Keratinocyte (primary cell): ENCODE measurements at regions not wholly inside any gene's neighbourhood (a gene's known extent, or its start where the extent isn't known, plus 50 kb on each side); places are given as distances from the start of the nearest gene placed in this dataset.

Experiments used
- DNase-seq: peaks from one replicate; pipeline ENCODE4 v3.0.0-alpha.2; 2011; ENCODE audit warnings: low read depth, missing footprints, low spot score
- FAIRE-seq: peaks from 2 replicates; lab custom pipeline; 2011; peaks lifted over from hg19 to GRCh38; lab: Jason Lieb, UNC
- H2AFZ ChIP-seq: 2 replicates; pipeline ENCODE4 v1.6.0; 2012; ENCODE audit warnings: low read length, control low read depth, inconsistent platforms; ENCODE audit not compliant: control insufficient read depth
- H3K27ac ChIP-seq: 2 replicates; pipeline ENCODE4 v1.5.1; 2011; ENCODE audit warnings: low read length; ENCODE audit not compliant: control insufficient read depth, insufficient read depth
- H3K27me3 ChIP-seq: 3 replicates; pipeline ENCODE4 v1.6.0; 2011; ENCODE audit warnings: low read length; ENCODE audit not compliant: control insufficient read depth, insufficient read depth; ENCODE audit errors: extremely low read depth
- H3K36me3 ChIP-seq, 2 experiments: 2 replicates in 1 of 2; 3 replicates in 1 of 2; pipeline ENCODE4 v1.5.1; 2011; ENCODE audit warnings: low read length in 2 of 2, mild to moderate bottlenecking in 1 of 2; ENCODE audit not compliant: control insufficient read depth in 2 of 2, insufficient read depth in 2 of 2; ENCODE audit errors: extremely low read depth in 1 of 2
- H3K4me1 ChIP-seq: 3 replicates; pipeline ENCODE4 v1.5.1; 2011; ENCODE audit warnings: low read length; ENCODE audit not compliant: control insufficient read depth, insufficient read depth; ENCODE audit errors: extremely low read depth
- H3K4me2 ChIP-seq: 3 replicates; pipeline ENCODE4 v1.6.0; 2011; ENCODE audit warnings: low read depth, low read length; ENCODE audit not compliant: control insufficient read depth, insufficient read depth; ENCODE audit errors: extremely low read depth
- H3K4me3 ChIP-seq, 3 experiments: fragments of 200-600 bp in 1 of 3; sonication (generic) in 1 of 3; 2 replicates in 2 of 3; 3 replicates in 1 of 3; pipeline ENCODE4 v1.5.1; 2011 to 2016; ENCODE audit warnings: low read length in 3 of 3, mild to moderate bottlenecking in 3 of 3, control low read depth in 2 of 3, inconsistent platforms in 1 of 3, low read depth in 1 of 3, mixed read lengths in 1 of 3, mixed run types in 1 of 3, moderate library complexity in 1 of 3; ENCODE audit not compliant: control insufficient read depth in 2 of 3, insufficient read depth in 2 of 3; ENCODE audit errors: extremely low read depth in 1 of 3
- H3K79me2 ChIP-seq: 2 replicates; pipeline ENCODE4 v1.6.0; 2012; ENCODE audit warnings: low read length; ENCODE audit not compliant: control insufficient read depth, insufficient read depth
- H3K9ac ChIP-seq: 3 replicates; pipeline ENCODE4 v1.6.0; 2011; ENCODE audit warnings: low read length; ENCODE audit not compliant: control insufficient read depth, insufficient read depth; ENCODE audit errors: extremely low read depth
- H3K9me1 ChIP-seq: 3 replicates; pipeline ENCODE4 v1.6.0; 2011; ENCODE audit warnings: low read length; ENCODE audit not compliant: control insufficient read depth, insufficient read depth; ENCODE audit errors: extremely low read depth
- H3K9me3 ChIP-seq: 2 replicates; pipeline ENCODE4 v1.5.1; 2012; ENCODE audit warnings: low read depth, low read length; ENCODE audit not compliant: control insufficient read depth
- H4K20me1 ChIP-seq: 3 replicates; pipeline ENCODE4 v1.6.0; 2011; ENCODE audit warnings: low read length; ENCODE audit not compliant: control insufficient read depth, insufficient read depth; ENCODE audit errors: extremely low read depth
- EZH2 ChIP-seq: IDR thresholded peaks from one replicate; pipeline ENCODE4 v1.6.1; 2012; ENCODE audit warnings: inconsistent platforms, mild to moderate bottlenecking, low read length, moderate library complexity
- dilution Hi-C: fragments of 300-500 bp; cut with MboI; formaldehyde crosslinking; loops from one replicate; pipeline ENCODE4 v1.7.0; 2020; ENCODE audit warnings: low sequenced_read_pairs; ENCODE audit not compliant: extremely low pct_ligation_motif_present
- TF ChIP-seq, protein P1 (sequence below), 3 experiments: IDR thresholded peaks in 1 of 3; conservative IDR thresholded peaks in 1 of 3; optimal IDR thresholded peaks in 1 of 3; 2 replicates in 2 of 3; 3 replicates in 1 of 3; pipeline versions ENCODE3 to v1.5.1; 2011; ENCODE audit warnings: low read length in 3 of 3, mild to moderate bottlenecking in 3 of 3, moderate library complexity in 2 of 3, control low read depth in 1 of 3, inconsistent platforms in 1 of 3; ENCODE audit not compliant: insufficient read depth in 2 of 3; ENCODE audit errors: extremely low read depth in 1 of 3

DNA sequence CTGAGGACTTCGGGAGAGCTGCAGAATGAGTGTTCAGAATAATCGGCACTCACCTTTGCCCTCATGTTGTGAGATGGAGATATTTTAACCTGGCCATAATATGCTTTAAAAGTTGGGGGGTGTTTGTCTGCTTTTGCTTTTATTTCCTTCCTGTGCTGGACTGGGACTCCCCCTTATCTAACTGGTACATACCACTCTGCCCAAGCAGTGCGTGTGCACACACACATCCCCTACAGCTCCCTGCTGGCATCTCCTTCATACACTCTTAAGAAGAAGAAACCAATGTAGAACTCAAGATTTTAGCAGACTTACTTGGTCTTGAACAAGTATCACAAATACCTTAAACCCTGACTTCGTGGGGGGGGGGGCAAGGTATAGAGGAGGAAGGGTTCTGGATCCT, 146.2 kb upstream of the DMRT1 start:
- dilution Hi-C loops = no loop called here
- DNase-seq = no peak
- Histone ChIP-seq H4K20me1 (no peaks in the 10 kb centered on the region), H3K9me3 (no peaks in the 10 kb centered on the region), H3K27ac (peak overlapping the region; percentile 96), H2AFZ (no peak overlapping the region), H3K9me1 (peaks cover 2% of the 10 kb centered on the region), H3K9ac (peak overlapping the region; percentile 78), H3K27me3 (no peaks in the 10 kb centered on the region), H3K4me2 (peak overlapping the region; percentile 92), H3K79me2 (peaks cover 71% of the 10 kb centered on the region), H3K36me3 (peaks cover 7 to 12% of the 10 kb centered on the region in 2 experiments), H3K4me1 (peaks cover 66% of the 10 kb centered on the region), H3K4me3 (peak overlapping the region in 2 of 3 experiments; percentile 41 to 57)
- TF ChIP-seq, protein P1, sequence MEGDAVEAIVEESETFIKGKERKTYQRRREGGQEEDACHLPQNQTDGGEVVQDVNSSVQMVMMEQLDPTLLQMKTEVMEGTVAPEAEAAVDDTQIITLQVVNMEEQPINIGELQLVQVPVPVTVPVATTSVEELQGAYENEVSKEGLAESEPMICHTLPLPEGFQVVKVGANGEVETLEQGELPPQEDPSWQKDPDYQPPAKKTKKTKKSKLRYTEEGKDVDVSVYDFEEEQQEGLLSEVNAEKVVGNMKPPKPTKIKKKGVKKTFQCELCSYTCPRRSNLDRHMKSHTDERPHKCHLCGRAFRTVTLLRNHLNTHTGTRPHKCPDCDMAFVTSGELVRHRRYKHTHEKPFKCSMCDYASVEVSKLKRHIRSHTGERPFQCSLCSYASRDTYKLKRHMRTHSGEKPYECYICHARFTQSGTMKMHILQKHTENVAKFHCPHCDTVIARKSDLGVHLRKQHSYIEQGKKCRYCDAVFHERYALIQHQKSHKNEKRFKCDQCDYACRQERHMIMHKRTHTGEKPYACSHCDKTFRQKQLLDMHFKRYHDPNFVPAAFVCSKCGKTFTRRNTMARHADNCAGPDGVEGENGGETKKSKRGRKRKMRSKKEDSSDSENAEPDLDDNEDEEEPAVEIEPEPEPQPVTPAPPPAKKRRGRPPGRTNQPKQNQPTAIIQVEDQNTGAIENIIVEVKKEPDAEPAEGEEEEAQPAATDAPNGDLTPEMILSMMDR (optimal IDR thresholded peaks at IDR 0.05 in 1 of 3, IDR thresholded peaks at IDR 0.05 in 1 of 3, conservative IDR thresholded peaks at IDR 0.05 in 1 of 3; ENCODE audit: extremely low read depth in 1 of 3, insufficient read depth in 2 of 3, low read length in 3 of 3) = no peak
- TF ChIP-seq EZH2 = no peak
- FAIRE-seq = no peak

DNA sequence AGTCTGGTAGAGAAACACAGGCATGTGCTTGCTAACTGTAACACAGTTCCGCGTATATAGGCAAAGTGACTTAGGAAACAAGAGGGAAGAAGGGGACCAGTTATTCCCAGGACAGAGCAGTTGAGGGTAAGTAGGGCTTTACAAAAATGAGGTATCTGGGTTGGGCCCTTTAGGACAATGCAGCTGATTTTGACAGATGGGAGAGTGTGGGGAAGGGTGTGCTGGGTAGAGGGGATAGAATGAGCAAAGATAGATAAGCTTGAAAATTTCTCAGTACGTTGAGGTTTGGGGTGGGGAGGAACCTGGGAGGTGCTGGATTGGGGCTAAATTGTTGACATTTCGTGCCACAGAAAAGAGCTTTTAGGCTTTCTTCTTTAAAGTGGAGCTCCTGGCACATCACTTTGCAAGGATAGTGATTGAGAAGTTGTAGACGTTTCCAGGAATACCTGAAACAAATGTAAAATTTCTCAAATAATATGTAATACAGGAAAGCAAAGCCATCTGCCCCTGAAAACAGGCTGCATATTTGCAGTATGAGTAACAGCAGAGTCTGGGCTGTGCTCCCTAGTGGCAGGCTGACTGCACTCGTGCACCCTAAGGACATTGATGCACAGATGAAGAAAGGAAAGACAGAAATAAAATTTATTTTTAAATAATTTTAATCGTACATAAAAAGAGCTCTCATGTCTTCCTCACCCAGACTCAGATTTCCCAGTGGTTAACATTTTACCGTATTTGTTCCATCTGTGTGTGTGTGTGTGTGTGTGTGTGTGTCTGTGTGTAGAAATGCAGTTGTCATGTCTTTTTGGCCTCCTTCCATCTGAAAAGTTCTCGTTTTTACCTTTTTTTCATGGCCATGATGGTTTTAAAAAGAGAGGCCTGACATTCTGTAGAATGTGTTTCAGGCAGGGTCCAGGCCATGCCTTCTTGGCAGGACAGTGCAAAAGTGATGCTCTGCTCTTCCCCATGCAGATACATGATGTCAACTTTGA, 144.9 kb upstream of the DMRT1 start:
- H2AFZ ChIP-seq = no peak overlapping the region
- H3K4me1 ChIP-seq = peaks cover 66% of the 10 kb centered on the region
- dilution Hi-C loops = no loop called here
- H3K27ac ChIP-seq = peak overlapping the region; percentile 96
- H3K27me3 ChIP-seq = no peaks in the 10 kb centered on the region
- DNase-seq (no peak), FAIRE-seq (peak; percentile 74)
- TF ChIP-seq, protein P1 (optimal IDR thresholded peaks at IDR 0.05 in 1 of 3, IDR thresholded peaks at IDR 0.05 in 1 of 3, conservative IDR thresholded peaks at IDR 0.05 in 1 of 3; ENCODE audit: extremely low read depth in 1 of 3, insufficient read depth in 2 of 3, low read length in 3 of 3) = peak; percentile 16 to 43 (median 20)
- TF ChIP-seq EZH2 = no peak
- no peaks in the 10 kb centered on the region for H4K20me1 ChIP-seq
- peak overlapping the region; percentile 72 for H3K9ac ChIP-seq
- H3K4me3 ChIP-seq = peak overlapping the region in 2 of 3 experiments; percentile 16 to 39
- H3K79me2 ChIP-seq = peaks cover 74% of the 10 kb centered on the region
- H3K9me3 ChIP-seq = no peaks in the 10 kb centered on the region
- peaks cover 2% of the 10 kb centered on the region for H3K9me1 ChIP-seq
- peaks cover 11 to 21% of the 10 kb centered on the region in 2 experiments for H3K36me3 ChIP-seq
- peak overlapping the region; percentile 81 for H3K4me2 ChIP-seq
